ENCODE measurements at regions not wholly inside any gene's neighbourhood (a gene's known extent, or its start where the extent isn't known, plus 50 kb on each side); places are given as distances from the start of the nearest gene placed in this dataset.

- TF ChIP-seq EP300 (IDR thresholded peaks at IDR 0.05; ENCODE audit: borderline replicate concordance in 1 of 2, low read depth in 1 of 2, low read length in 1 of 2), result no peak
- no peak for TF ChIP-seq CHD2 (IDR thresholded peaks at IDR 0.05; ENCODE audit: low read length, partially characterized antibody)
- no peak for TF ChIP-seq ZBTB33 (IDR thresholded peaks at IDR 0.05; ENCODE audit: borderline replicate concordance, low read depth)
- no peak for TF ChIP-seq CTCF (IDR thresholded peaks at IDR 0.05)
- no peak for TF ChIP-seq RAD21 (IDR thresholded peaks at IDR 0.05; ENCODE audit: low read length)
- TF ChIP-seq USF2 (IDR thresholded peaks at IDR 0.05; ENCODE audit: borderline replicate concordance, low read depth, low read length), result no peak
- TF ChIP-seq POLR2AphosphoS5 (IDR thresholded peaks at IDR 0.05; ENCODE audit: low read depth, low read length), result no peak
- TF ChIP-seq YY1 (IDR thresholded peaks at IDR 0.05; ENCODE audit: low read depth), result no peak
- TF ChIP-seq NRF1 (IDR thresholded peaks at IDR 0.05; ENCODE audit: low read depth, low read length), result no peak
Measured at GRCh38 chr3:88534534-88534933, 384.8 kb downstream of the C3orf38 start.
